K562 (cell line): ENCODE measurements at regions not wholly inside any gene's neighbourhood (a gene's known extent, or its start where the extent isn't known, plus 50 kb on each side); places are given as distances from the start of the nearest gene placed in this dataset.

Experiments used
- ATAC-seq: fragments of 200-7000 bp; cut with Tn5 transposase; 3 replicates; pipeline ENCODE4 v1.9.1; 2020; ENCODE audit warnings: moderate library complexity
- BruUV-seq: library from RNA; stranded (reverse); fragments of 400-500 nt; replicated peaks from 2 replicates; lab custom pipeline; 2021; lab: Mats Ljungman, UMichigan
- CTCF ChIA-PET: fragments of 300-600 bp; formaldehyde crosslinking; extraction: SDS; loops from one replicate; lab custom pipeline; 2021; ENCODE audit warnings: low intra/inter-chr PET ratio; lab: Yijun Ruan, JAX
- POLR2A ChIA-PET: fragments of 300-600, 350-650 bp; sonication (Branson Sonifier 250); formaldehyde crosslinking; extraction: SDS; loops from one replicate; lab custom pipeline; 2021; ENCODE audit warnings: antibody characterized with exemption, inconsistent platforms; lab: Yijun Ruan, JAX
- DNase-seq, 4 experiments: peaks; one replicate each; pipeline versions ENCODE4 v3.0.0 to v3.0.0-alpha.2; 2011 to 2018; ENCODE audit warnings: low spot score in 3 of 4, mixed read lengths in 3 of 4; ENCODE audit errors: extremely low read depth in 1 of 4
- FAIRE-seq: peaks from 2 replicates; lab custom pipeline; 2011; peaks lifted over from hg19 to GRCh38; lab: Jason Lieb, UNC
- H2AFZ ChIP-seq: 2 replicates; pipeline ENCODE4 v1.6.0; 2011; ENCODE audit warnings: low read depth, low read length, control low read depth, inconsistent platforms
- H3K27ac ChIP-seq: fragments of 200-600 bp; 3 replicates; pipeline ENCODE4 v1.8.0; 2011; ENCODE audit warnings: low read depth, mild to moderate bottlenecking, control low read depth, inconsistent platforms, low read length, moderate library complexity, mixed read lengths; ENCODE audit errors: extremely low read depth
- H3K27me3 ChIP-seq, 2 experiments: fragments of 300-600 bp in 1 of 2; 2 replicates in 1 of 2; 3 replicates in 1 of 2; pipeline versions ENCODE4 v1.6.0 to v1.8.0; 2011; ENCODE audit warnings: inconsistent platforms in 2 of 2, low read length in 2 of 2, mild to moderate bottlenecking in 1 of 2, mixed read lengths in 1 of 2, moderate library complexity in 1 of 2; ENCODE audit not compliant: control insufficient read depth in 2 of 2, insufficient read depth in 2 of 2
- H3K36me3 ChIP-seq: fragments of 300-600 bp; 3 replicates; pipeline ENCODE4 v1.8.0; 2011; ENCODE audit warnings: mild to moderate bottlenecking, low read length, inconsistent platforms; ENCODE audit not compliant: control insufficient read depth, insufficient read depth
- H3K4me1 ChIP-seq, 2 experiments: fragments of 200-600 bp in 1 of 2; replicated peaks in 1 of 2; 2 replicates in 1 of 2; 3 replicates in 1 of 2; pipeline versions ENCODE4 v1.5.1 to v1.8.0; 2011; ENCODE audit warnings: inconsistent platforms in 2 of 2, low read length in 2 of 2, mild to moderate bottlenecking in 1 of 2, mixed read lengths in 1 of 2, moderate library complexity in 1 of 2; ENCODE audit not compliant: control insufficient read depth in 2 of 2, insufficient read depth in 2 of 2
- H3K4me2 ChIP-seq: 2 replicates; pipeline ENCODE4 v1.6.1; 2011; ENCODE audit warnings: low read length, control low read depth, inconsistent platforms, mixed read lengths; ENCODE audit not compliant: insufficient read depth
- H3K4me3 ChIP-seq: fragments of 200-600 bp; sonication (generic), shearing (Covaris generic); 2 replicates; pipeline ENCODE4 v1.5.1; 2016; ENCODE audit warnings: control low read depth, inconsistent platforms
- H3K79me2 ChIP-seq: fragments of 200-600 bp; 3 replicates; pipeline ENCODE4 v1.8.0; 2011; ENCODE audit warnings: low read length, inconsistent platforms; ENCODE audit not compliant: control insufficient read depth, insufficient read depth
- H3K9ac ChIP-seq, 2 experiments: 2 replicates each; pipeline versions ENCODE4 v1.6.0 to v1.6.1; 2011; ENCODE audit warnings: low read depth in 2 of 2, low read length in 2 of 2, control low read depth in 1 of 2, inconsistent platforms in 1 of 2, mild to moderate bottlenecking in 1 of 2, mixed read lengths in 1 of 2; ENCODE audit not compliant: insufficient read depth in 1 of 2
- H3K9me1 ChIP-seq: one replicate; pipeline ENCODE4 v1.6.0; 2011; ENCODE audit warnings: inconsistent platforms, mild to moderate bottlenecking, low read length, moderate library complexity; ENCODE audit not compliant: control insufficient read depth, insufficient read depth
- H3K9me3 ChIP-seq: replicated peaks from 2 replicates; pipeline ENCODE4 v1.5.1; 2011; ENCODE audit warnings: low read depth, low read length, inconsistent platforms; ENCODE audit not compliant: control insufficient read depth, insufficient read depth
- H4K20me1 ChIP-seq: replicated peaks from 2 replicates; pipeline ENCODE4 v1.6.1; 2011; ENCODE audit warnings: low read length, inconsistent platforms, mixed read lengths; ENCODE audit not compliant: control insufficient read depth, insufficient read depth
- FOXP4 ChIP-seq: sonication (generic); formaldehyde crosslinking; IDR thresholded peaks from 2 replicates; pipeline ENCODE4 v1.8.0; 2022; ENCODE audit warnings: mild to moderate bottlenecking, missing genetic modification reagents, borderline replicate concordance
- MED1 ChIP-seq: sonication (generic); formaldehyde crosslinking; IDR thresholded peaks from 2 replicates; pipeline ENCODE4 v1.8.1; 2023; ENCODE audit warnings: missing genetic modification reagents, borderline replicate concordance
- SIN3B ChIP-seq: fragments of 450-650 bp; IDR thresholded peaks from 2 replicates; pipeline ENCODE4 v1.6.1; 2017; ENCODE audit warnings: low read depth, mild to moderate bottlenecking, moderate library complexity
- XRCC5 ChIP-seq: fragments of 200-400 bp; formaldehyde crosslinking; IDR thresholded peaks from 2 replicates; pipeline ENCODE4 v1.6.1; 2017; ENCODE audit warnings: low read depth, mild to moderate bottlenecking, low read length
- ZBTB17 ChIP-seq: fragments of 450-650 bp; formaldehyde crosslinking; IDR thresholded peaks from 2 replicates; pipeline ENCODE4 v1.4.0; 2020; ENCODE audit warnings: mild to moderate bottlenecking
- ZNF407 ChIP-seq: fragments of 450-650 bp; IDR thresholded peaks from 2 replicates; pipeline ENCODE4 v1.6.1; 2016; ENCODE audit warnings: low read depth
- WGBS: fragments of 100-300 bp; shearing (Covaris generic); methylation state at CpG from one replicate; pipeline ENCODE4 v1.1.6; 2016; ENCODE audit warnings: low coverage, mixed read lengths; ENCODE audit not compliant: insufficient coverage; ENCODE audit errors: missing lambda C conversion rate; 5-methylcytosine and 5-hydroxymethylcytosine counted together
- in situ Hi-C: fragments of 300-500 bp; cut with MboI; formaldehyde crosslinking; loops from 4 replicates; pipeline ENCODE4 v1.15.0; 2018; ENCODE audit warnings: inconsistent platforms, mixed read lengths
- intact Hi-C: fragments of 100-400 bp; cut with micrococcal nuclease; formaldehyde crosslinking; loops from 2 replicates; pipeline ENCODE4 v1.14.2; 2022
- TF ChIP-seq, protein P1 (sequence below): fragments of 250-450 bp; sonication (Bioruptor Pico); IDR thresholded peaks from 2 replicates; pipeline ENCODE4 v1.4.0; 2020; ENCODE audit warnings: mild to moderate bottlenecking, moderate library complexity
- TF ChIP-seq, protein P2 (sequence below): fragments of 450-650 bp; formaldehyde crosslinking; IDR thresholded peaks from 2 replicates; pipeline ENCODE4 v1.4.0; 2022; ENCODE audit warnings: missing genetic modification characterization
- TF ChIP-seq, protein P3 (sequence below): fragments of 250-450 bp; sonication (Bioruptor Pico); IDR thresholded peaks from 2 replicates; pipeline ENCODE4 v1.9.0; 2021; ENCODE audit warnings: mild to moderate bottlenecking

GRCh38 chr1:81432654-81433109, 368.1 kb upstream of the ADGRL2 start:
- no peak for ATAC-seq
- BruUV-seq, result no TSS peak
- no peaks in the 10 kb centered on the region for H3K36me3 ChIP-seq
- no peaks in the 10 kb centered on the region for H3K9me1 ChIP-seq
- H3K4me3 ChIP-seq, result no peak overlapping the region
- FAIRE-seq, result no peak
- in situ Hi-C loops (no loop called here), intact Hi-C loops (no loop called here)
- POLR2A ChIA-PET, result no interaction called here
- no peaks in the 10 kb centered on the region for H3K4me1 ChIP-seq
- WGBS, result 0% methylated on average over 8 of the region's 8 CpGs
- H3K27ac ChIP-seq, result no peak overlapping the region
- no peaks in the 10 kb centered on the region for H3K79me2 ChIP-seq
- CTCF ChIA-PET, result no interaction called here
- no peak overlapping the region for H2AFZ ChIP-seq
- H4K20me1 ChIP-seq, result no peaks in the 10 kb centered on the region
- no peaks in the 10 kb centered on the region; the same call in 1 of the 2 replicates for H3K9me3 ChIP-seq
- H3K27me3 ChIP-seq, result no peaks in the 10 kb centered on the region
- H3K4me2 ChIP-seq, result no peak overlapping the region
- no peak overlapping the region for H3K9ac ChIP-seq
- no peak for DNase-seq
- TF ChIP-seq MED1, result no peak
- no peak for TF ChIP-seq SIN3B
- no peak for TF ChIP-seq ZBTB17 (CRISPR knock-in tag)
- TF ChIP-seq, protein P1, sequence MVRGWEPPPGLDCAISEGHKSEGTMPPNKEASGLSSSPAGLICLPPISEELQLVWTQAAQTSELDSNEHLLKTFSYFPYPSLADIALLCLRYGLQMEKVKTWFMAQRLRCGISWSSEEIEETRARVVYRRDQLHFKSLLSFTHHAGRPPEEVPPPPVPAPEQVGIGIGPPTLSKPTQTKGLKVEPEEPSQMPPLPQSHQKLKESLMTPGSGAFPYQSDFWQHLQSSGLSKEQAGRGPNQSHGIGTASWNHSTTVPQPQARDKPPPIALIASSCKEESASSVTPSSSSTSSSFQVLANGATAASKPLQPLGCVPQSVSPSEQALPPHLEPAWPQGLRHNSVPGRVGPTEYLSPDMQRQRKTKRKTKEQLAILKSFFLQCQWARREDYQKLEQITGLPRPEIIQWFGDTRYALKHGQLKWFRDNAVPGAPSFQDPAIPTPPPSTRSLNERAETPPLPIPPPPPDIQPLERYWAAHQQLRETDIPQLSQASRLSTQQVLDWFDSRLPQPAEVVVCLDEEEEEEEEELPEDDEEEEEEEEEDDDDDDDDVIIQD, result no peak
- TF ChIP-seq XRCC5, result no peak
- TF ChIP-seq, protein P2, sequence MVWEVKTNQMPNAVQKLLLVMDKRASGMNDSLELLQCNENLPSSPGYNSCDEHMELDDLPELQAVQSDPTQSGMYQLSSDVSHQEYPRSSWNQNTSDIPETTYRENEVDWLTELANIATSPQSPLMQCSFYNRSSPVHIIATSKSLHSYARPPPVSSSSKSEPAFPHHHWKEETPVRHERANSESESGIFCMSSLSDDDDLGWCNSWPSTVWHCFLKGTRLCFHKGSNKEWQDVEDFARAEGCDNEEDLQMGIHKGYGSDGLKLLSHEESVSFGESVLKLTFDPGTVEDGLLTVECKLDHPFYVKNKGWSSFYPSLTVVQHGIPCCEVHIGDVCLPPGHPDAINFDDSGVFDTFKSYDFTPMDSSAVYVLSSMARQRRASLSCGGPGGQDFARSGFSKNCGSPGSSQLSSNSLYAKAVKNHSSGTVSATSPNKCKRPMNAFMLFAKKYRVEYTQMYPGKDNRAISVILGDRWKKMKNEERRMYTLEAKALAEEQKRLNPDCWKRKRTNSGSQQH (CRISPR knock-in tag), result no peak
- no peak for TF ChIP-seq ZNF407
- TF ChIP-seq FOXP4 (CRISPR knock-in tag), result no peak
- TF ChIP-seq, protein P3, sequence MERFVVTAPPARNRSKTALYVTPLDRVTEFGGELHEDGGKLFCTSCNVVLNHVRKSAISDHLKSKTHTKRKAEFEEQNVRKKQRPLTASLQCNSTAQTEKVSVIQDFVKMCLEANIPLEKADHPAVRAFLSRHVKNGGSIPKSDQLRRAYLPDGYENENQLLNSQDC (CRISPR knock-in tag), result no peak
